ENCODE measurements at regions not wholly inside any gene's neighbourhood (a gene's known extent, or its start where the extent isn't known, plus 50 kb on each side); places are given as distances from the start of the nearest gene placed in this dataset.
"Not testable (repeated sequence)": the region's sequence is repeated elsewhere in the genome, so short reads cannot be mapped to it uniquely, and the experiment has no call there.

GRCh38 chr2:35463805-35464596 is 891.6 kb upstream of the CRIM1 start:
- ATAC-seq, result no peak
- DNase-seq (ENCODE audit: low spot score), result no peak

GRCh38 chr2:35462226-35462998 is 893.2 kb upstream of the CRIM1 start:
- DNase-seq (ENCODE audit: low spot score) (no peak), ATAC-seq (no peak)

- no peak for DNase-seq (ENCODE audit: low spot score)
- no peak for ATAC-seq
Observed at GRCh38 chr2:35461406-35461805, 894.2 kb upstream of the CRIM1 start.

GRCh38 chr2:35454966-35455638 is 900.5 kb upstream of the CRIM1 start:
- no peak for ATAC-seq

GRCh38 chr2:35447821-35448220 is 907.8 kb upstream of the CRIM1 start:
- DNase-seq (ENCODE audit: low spot score) (no peak), ATAC-seq (no peak)

More at GRCh38 chr2:35454966-35455638, 900.5 kb upstream of the CRIM1 start:
- no peak for DNase-seq (ENCODE audit: low spot score)

- ATAC-seq (no peak), DNase-seq (ENCODE audit: low spot score) (no peak)
Observed at GRCh38 chr2:35447215-35447614, 908.4 kb upstream of the CRIM1 start.

GRCh38 chr2:35443087-35443486 is 912.5 kb upstream of the CRIM1 start:
- ATAC-seq (no peak), DNase-seq (ENCODE audit: low spot score) (no peak)

- DNase-seq (ENCODE audit: low spot score); ATAC-seq: not testable (repeated sequence)
Observed at GRCh38 chr2:35441575-35441974, 914.0 kb upstream of the CRIM1 start.

GRCh38 chr2:35440308-35440707 is 915.3 kb upstream of the CRIM1 start:
- ATAC-seq; DNase-seq (ENCODE audit: low spot score): not testable (repeated sequence)

GRCh38 chr2:35436893-35437292 is 918.7 kb upstream of the CRIM1 start:
- not testable (repeated sequence) for DNase-seq (ENCODE audit: low spot score); ATAC-seq

- ATAC-seq, result no peak
- DNase-seq (ENCODE audit: low spot score), result no peak
Observed at GRCh38 chr2:35428548-35428947, 927.0 kb upstream of the CRIM1 start.

GRCh38 chr2:35421485-35421884 is 934.1 kb upstream of the CRIM1 start:
- no peak for ATAC-seq

GRCh38 chr2:35417293-35417692 is 938.3 kb upstream of the CRIM1 start:
- DNase-seq (ENCODE audit: low spot score) (no peak), ATAC-seq (no peak)

More at GRCh38 chr2:35421485-35421884, 934.1 kb upstream of the CRIM1 start:
- DNase-seq (ENCODE audit: low spot score), result no peak

GRCh38 chr2:35416391-35417140 is 939.0 kb upstream of the CRIM1 start:
- ATAC-seq, result no peak

GRCh38 chr2:35415942-35416341 is 939.6 kb upstream of the CRIM1 start:
- ATAC-seq (no peak), DNase-seq (ENCODE audit: low spot score) (no peak)

More at GRCh38 chr2:35416391-35417140, 939.0 kb upstream of the CRIM1 start:
- DNase-seq (ENCODE audit: low spot score), result no peak

- no peak for DNase-seq (ENCODE audit: low spot score)
- no peak for ATAC-seq
Observed at GRCh38 chr2:35415282-35415681, 940.3 kb upstream of the CRIM1 start.

- DNase-seq (ENCODE audit: low spot score), result peak; percentile 58
- ATAC-seq, result peak; percentile 86
Observed at GRCh38 chr2:35410431-35411061, 945.0 kb upstream of the CRIM1 start.

GRCh38 chr2:35409762-35410161 is 945.8 kb upstream of the CRIM1 start:
- no peak for DNase-seq (ENCODE audit: low spot score)
- ATAC-seq, result no peak

GRCh38 chr2:35408320-35408719 is 947.3 kb upstream of the CRIM1 start:
- ATAC-seq (no peak), DNase-seq (ENCODE audit: low spot score) (no peak)

GRCh38 chr2:35391736-35392442 is 963.7 kb upstream of the CRIM1 start:
- DNase-seq (ENCODE audit: low spot score) (no peak), ATAC-seq (no peak)

Measured in left lobe of liver (tissue), 2 donors.